ENCODE measurements at regions not wholly inside any gene's neighbourhood (a gene's known extent, or its start where the extent isn't known, plus 50 kb on each side); places are given as distances from the start of the nearest gene placed in this dataset.

- intact Hi-C loops (cut with DNase I): no loop called here
- Histone ChIP-seq H3K36me3 (ENCODE audit: control insufficient read depth in 2 of 3, insufficient read depth in 3 of 3, low read length in 3 of 3) (no peaks in the 10 kb centered on the region), H3K9me3 (ENCODE audit: control insufficient read depth in 2 of 3, insufficient read depth in 1 of 3, low read length in 3 of 3) (no peaks in the 10 kb centered on the region), H3K9ac (ENCODE audit: low read length in 3 of 3) (no peak overlapping the region), H3K27me3 (ENCODE audit: control insufficient read depth, insufficient read depth, low read length) (no peaks in the 10 kb centered on the region), H3K27ac (ENCODE audit: low read depth in 2 of 2, low read length in 2 of 2) (no peak overlapping the region), H3K4me3 (ENCODE audit: low read length in 3 of 3) (no peak overlapping the region), H3K4me1 (ENCODE audit: control insufficient read depth in 2 of 3, insufficient read depth in 2 of 3, low read depth in 1 of 3, low read length in 3 of 3) (no peaks in the 10 kb centered on the region)
- no peak for TF ChIP-seq CTCF (IDR thresholded peaks at IDR 0.05; ENCODE audit: borderline replicate concordance, extremely low read depth, insufficient read depth)
- FAIRE-seq (no peak), DNase-seq (no peak)
Measured at GRCh38 chr2:17270894-17271293, 247.3 kb downstream of the RAD51AP2 start.

- no peak for FAIRE-seq
Measured at GRCh38 chr2:17263570-17263968, 254.7 kb downstream of the RAD51AP2 start.

GRCh38 chr2:17262854-17263569 lies 255.2 kb downstream of the RAD51AP2 start:
- H3K36me3 ChIP-seq (ENCODE audit: control insufficient read depth in 2 of 3, insufficient read depth in 3 of 3, low read length in 3 of 3): no peaks in the 10 kb centered on the region
- no peak overlapping the region for H3K4me3 ChIP-seq (ENCODE audit: low read length in 3 of 3)
- no peaks in the 10 kb centered on the region for H3K27me3 ChIP-seq (ENCODE audit: control insufficient read depth, insufficient read depth, low read length)
- TF ChIP-seq CTCF (IDR thresholded peaks at IDR 0.05; ENCODE audit: borderline replicate concordance, extremely low read depth, insufficient read depth): no peak
- H3K4me1 ChIP-seq (ENCODE audit: control insufficient read depth in 2 of 3, insufficient read depth in 2 of 3, low read depth in 1 of 3, low read length in 3 of 3): no peaks in the 10 kb centered on the region
- DNase-seq (no peak), FAIRE-seq (no peak)
- H3K9ac ChIP-seq (ENCODE audit: low read length in 3 of 3): no peak overlapping the region
- no peak overlapping the region for H3K27ac ChIP-seq (ENCODE audit: low read depth in 2 of 2, low read length in 2 of 2)
- H3K9me3 ChIP-seq (ENCODE audit: control insufficient read depth in 2 of 3, insufficient read depth in 1 of 3, low read length in 3 of 3): no peaks in the 10 kb centered on the region
- intact Hi-C loops (cut with DNase I): no loop called here

More at GRCh38 chr2:17263570-17263968, 254.7 kb downstream of the RAD51AP2 start:
- Histone ChIP-seq H3K36me3 (ENCODE audit: control insufficient read depth in 2 of 3, insufficient read depth in 3 of 3, low read length in 3 of 3) (no peaks in the 10 kb centered on the region), H3K4me1 (ENCODE audit: control insufficient read depth in 2 of 3, insufficient read depth in 2 of 3, low read depth in 1 of 3, low read length in 3 of 3) (no peaks in the 10 kb centered on the region), H3K4me3 (ENCODE audit: low read length in 3 of 3) (no peak overlapping the region), H3K9ac (ENCODE audit: low read length in 3 of 3) (no peak overlapping the region), H3K27me3 (ENCODE audit: control insufficient read depth, insufficient read depth, low read length) (no peaks in the 10 kb centered on the region), H3K9me3 (ENCODE audit: control insufficient read depth in 2 of 3, insufficient read depth in 1 of 3, low read length in 3 of 3) (no peaks in the 10 kb centered on the region), H3K27ac (ENCODE audit: low read depth in 2 of 2, low read length in 2 of 2) (no peak overlapping the region)
- TF ChIP-seq CTCF (IDR thresholded peaks at IDR 0.05; ENCODE audit: borderline replicate concordance, extremely low read depth, insufficient read depth): no peak
- DNase-seq: no peak
- intact Hi-C loops (cut with DNase I): no loop called here

- no peak for FAIRE-seq
Measured at GRCh38 chr2:17259613-17260012, 258.6 kb downstream of the RAD51AP2 start.

More at GRCh38 chr2:17259613-17260012, 258.6 kb downstream of the RAD51AP2 start:
- H3K27ac ChIP-seq (ENCODE audit: low read depth in 2 of 2, low read length in 2 of 2): no peak overlapping the region
- no peaks in the 10 kb centered on the region for H3K27me3 ChIP-seq (ENCODE audit: control insufficient read depth, insufficient read depth, low read length)
- H3K36me3 ChIP-seq (ENCODE audit: control insufficient read depth in 2 of 3, insufficient read depth in 3 of 3, low read length in 3 of 3): no peaks in the 10 kb centered on the region
- H3K9ac ChIP-seq (ENCODE audit: low read length in 3 of 3): no peak overlapping the region
- TF ChIP-seq CTCF (IDR thresholded peaks at IDR 0.05; ENCODE audit: borderline replicate concordance, extremely low read depth, insufficient read depth): no peak
- H3K4me3 ChIP-seq (ENCODE audit: low read length in 3 of 3): no peak overlapping the region
- intact Hi-C loops (cut with DNase I): no loop called here
- no peaks in the 10 kb centered on the region for H3K4me1 ChIP-seq (ENCODE audit: control insufficient read depth in 2 of 3, insufficient read depth in 2 of 3, low read depth in 1 of 3, low read length in 3 of 3)
- no peak for DNase-seq
- H3K9me3 ChIP-seq (ENCODE audit: control insufficient read depth in 2 of 3, insufficient read depth in 1 of 3, low read length in 3 of 3): no peaks in the 10 kb centered on the region
